GM12878 (cell line): ENCODE measurements at regions not wholly inside any gene's neighbourhood (a gene's known extent, or its start where the extent isn't known, plus 50 kb on each side); places are given as distances from the start of the nearest gene placed in this dataset.

ENCODE experiments used
- IKZF1 ChIP-seq: fragments of 450-650 bp; conservative IDR thresholded peaks from 2 replicates; pipeline ENCODE4 v1.6.1; 2017; ENCODE audit warnings: antibody characterized with exemption, mild to moderate bottlenecking
- SP1 ChIP-seq: IDR thresholded peaks from one replicate; pipeline ENCODE4 v1.6.1; 2011; ENCODE audit warnings: low read depth, low read length

GRCh38 chr14:50022661-50023060, 93.7 kb downstream of the VCPKMT start:
- TF ChIP-seq SP1 = no peak
- no peak for TF ChIP-seq IKZF1
